HCT116 (cell line): ENCODE measurements at regions not wholly inside any gene's neighbourhood (a gene's known extent, or its start where the extent isn't known, plus 50 kb on each side); places are given as distances from the start of the nearest gene placed in this dataset.

Experiments used
- ATAC-seq: fragments of 200-7000 bp; cut with Tn5 transposase; 2 replicates; pipeline ENCODE4 v1.9.1; 2020; ENCODE audit warnings: mild to moderate bottlenecking, moderate library complexity
- BruUV-seq: library from RNA; stranded (reverse); fragments of 400-500 nt; replicated peaks from 2 replicates; lab custom pipeline; 2021; lab: Mats Ljungman, UMichigan
- CTCF ChIA-PET: fragments of 300-600 bp; sonication (Branson Sonifier 250); formaldehyde crosslinking; loops from one replicate; lab custom pipeline; 2021; ENCODE audit warnings: antibody characterized with exemption; lab: Charles Lee
- POLR2A ChIA-PET: fragments of 300-600, 350-600 bp; sonication (Branson Sonifier 250); formaldehyde crosslinking; loops from one replicate; lab custom pipeline; 2021; ENCODE audit warnings: antibody characterized with exemption; lab: Charles Lee
- RAD21 ChIA-PET, 2 experiments: fragments of 300-600 bp; sonication (Branson Sonifier 250); formaldehyde crosslinking; loops; one replicate each; lab custom pipeline; 2023; ENCODE audit warnings: low total read pairs in 2 of 2; ENCODE audit not compliant: uncharacterized antibody in 2 of 2, unreplicated experiment in 2 of 2, low non-redundant PET in 1 of 2; lab: Charles Lee
- DNase-seq: peaks from one replicate; pipeline ENCODE4 v3.0.0-alpha.2; 2010; ENCODE audit warnings: low read depth, low spot score
- H2AFZ ChIP-seq: fragments of 200-600 bp; shearing (Covaris generic), sonication (generic); 2 replicates; pipeline ENCODE4 v1.6.1; 2017; ENCODE audit warnings: low read depth, mixed run types, mixed read lengths, antibody characterized with exemption, low read length; ENCODE audit not compliant: poor library complexity, severe bottlenecking
- H3K27ac ChIP-seq: 2 replicates; pipeline ENCODE4 v1.5.1; 2012; ENCODE audit warnings: low read depth, low read length
- H3K27me3 ChIP-seq: fragments of 200-600 bp; sonication (generic); 2 replicates; pipeline ENCODE4 v1.6.1; 2016; ENCODE audit warnings: mixed run types, low read length, mixed read lengths; ENCODE audit not compliant: insufficient read depth
- H3K36me3 ChIP-seq, 2 experiments: fragments of 200-500 bp in 1 of 2; fragments of 200-600 bp in 1 of 2; sonication (Bioruptor generic) in 1 of 2; sonication (generic) in 1 of 2; 2 replicates each; pipeline versions ENCODE4 v1.5.1 to v1.6.1; 2014 to 2016; ENCODE audit warnings: low read length in 2 of 2, inconsistent platforms in 1 of 2, mixed read lengths in 1 of 2, mixed run types in 1 of 2; ENCODE audit not compliant: insufficient read depth in 2 of 2, control insufficient read depth in 1 of 2
- H3K4me1 ChIP-seq, 2 experiments: fragments of 200-600 bp in 1 of 2; sonication (generic) in 1 of 2; 2 replicates each; pipeline versions ENCODE4 v1.5.1 to v1.6.1; 2012 to 2017; ENCODE audit warnings: low read length in 2 of 2, inconsistent platforms in 1 of 2, mild to moderate bottlenecking in 1 of 2, mixed read lengths in 1 of 2, mixed run types in 1 of 2, moderate library complexity in 1 of 2; ENCODE audit not compliant: insufficient read depth in 2 of 2, control insufficient read depth in 1 of 2
- H3K4me2 ChIP-seq: fragments of 200-600 bp; sonication (generic); 2 replicates; pipeline ENCODE4 v1.6.1; 2017; ENCODE audit warnings: mixed run types, low read length, mixed read lengths
- H3K4me3 ChIP-seq, 2 experiments: fragments of 200-600 bp in 1 of 2; sonication (generic) in 1 of 2; replicated peaks in 1 of 2; 2 replicates each; pipeline ENCODE4 v1.5.1; 2011 to 2016; ENCODE audit warnings: low read length in 2 of 2, control low read depth in 1 of 2, low read depth in 1 of 2, mild to moderate bottlenecking in 1 of 2, mixed read lengths in 1 of 2, mixed run types in 1 of 2
- H3K79me2 ChIP-seq: fragments of 200-600 bp; sonication (generic); 2 replicates; pipeline ENCODE4 v1.6.1; 2017; ENCODE audit warnings: mild to moderate bottlenecking, mixed run types, low read length, moderate library complexity, mixed read lengths; ENCODE audit not compliant: insufficient read depth
- H3K9ac ChIP-seq: fragments of 200-600 bp; sonication (generic); 2 replicates; pipeline ENCODE4 v1.6.1; 2016; ENCODE audit warnings: low read length, mixed read lengths
- H3K9me2 ChIP-seq: fragments of 200-600 bp; sonication (generic), shearing (Covaris generic); 2 replicates; pipeline ENCODE4 v1.6.1; 2017; ENCODE audit warnings: mixed run types, mild to moderate bottlenecking, moderate library complexity; ENCODE audit not compliant: insufficient read depth
- H3K9me3 ChIP-seq, 2 experiments: fragments of 200-500 bp in 1 of 2; fragments of 200-600 bp in 1 of 2; sonication (Bioruptor generic) in 1 of 2; sonication (generic) in 1 of 2; 2 replicates each; pipeline ENCODE4 v1.6.1; 2014 to 2017; ENCODE audit warnings: low read length in 2 of 2, mixed read lengths in 2 of 2, inconsistent platforms in 1 of 2, low read depth in 1 of 2, mild to moderate bottlenecking in 1 of 2, mixed run types in 1 of 2, moderate library complexity in 1 of 2; ENCODE audit not compliant: control insufficient read depth in 1 of 2, insufficient read depth in 1 of 2
- H4K20me1 ChIP-seq: fragments of 200-600 bp; sonication (generic), shearing (Covaris generic); 2 replicates; pipeline ENCODE4 v1.6.1; 2017; ENCODE audit warnings: mixed run types, mild to moderate bottlenecking, moderate library complexity; ENCODE audit not compliant: insufficient read depth
- ATF3 ChIP-seq: IDR thresholded peaks from 2 replicates; pipeline ENCODE4 v1.6.1; 2012
- CEBPB ChIP-seq: IDR thresholded peaks from 2 replicates; pipeline ENCODE4 v1.6.1; 2012; ENCODE audit warnings: low read depth
- CTCF ChIP-seq, 3 experiments: fragments of 200-600 bp in 1 of 3; sonication (generic) in 1 of 3; IDR thresholded peaks in 2 of 3; conservative IDR thresholded peaks in 1 of 3; 2 replicates each; pipeline ENCODE4 v1.5.1; 2012 to 2017; ENCODE audit warnings: low read depth in 2 of 3, low read length in 2 of 3, antibody characterized with exemption in 1 of 3, borderline replicate concordance in 1 of 3, control low read depth in 1 of 3, mild to moderate bottlenecking in 1 of 3, mixed read lengths in 1 of 3, mixed run types in 1 of 3, moderate library complexity in 1 of 3; ENCODE audit not compliant: insufficient read depth in 1 of 3
- ELF1 ChIP-seq: IDR thresholded peaks from 2 replicates; pipeline ENCODE4 v1.6.1; 2012; ENCODE audit warnings: low read depth, borderline replicate concordance
- EZH2 ChIP-seq: fragments of 200-600 bp; sonication (generic); IDR thresholded peaks from 2 replicates; pipeline ENCODE4 v1.6.1; 2017; ENCODE audit warnings: antibody characterized with exemption, mixed run types
- FOSL1 ChIP-seq: IDR thresholded peaks from 2 replicates; pipeline ENCODE4 v1.6.1; 2012; ENCODE audit warnings: low read depth
- JUND ChIP-seq: IDR thresholded peaks from 2 replicates; pipeline ENCODE4 v1.6.1; 2012
- MAX ChIP-seq: IDR thresholded peaks from 2 replicates; pipeline ENCODE4 v1.6.1; 2012
- POLR2A ChIP-seq: IDR thresholded peaks from 2 replicates; pipeline ENCODE4 v1.7.0; 2011; ENCODE audit warnings: borderline replicate concordance; ENCODE audit not compliant: insufficient read depth, insufficient read length; ENCODE audit errors: extremely low read depth
- POLR2AphosphoS5 ChIP-seq: IDR thresholded peaks from 2 replicates; pipeline ENCODE4 v1.6.1; 2011; ENCODE audit warnings: mild to moderate bottlenecking, low read depth, low read length, moderate library complexity
- RAD21 ChIP-seq: IDR thresholded peaks from 2 replicates; pipeline ENCODE4 v1.6.1; 2012; ENCODE audit warnings: low read depth, mild to moderate bottlenecking
- REST ChIP-seq: IDR thresholded peaks from 2 replicates; pipeline ENCODE4 v1.6.1; 2012; ENCODE audit warnings: low read depth
- SP1 ChIP-seq: IDR thresholded peaks from 2 replicates; pipeline ENCODE4 v1.6.1; 2012; ENCODE audit warnings: low read depth
- SRF ChIP-seq: IDR thresholded peaks from 2 replicates; pipeline ENCODE4 v1.6.1; 2012; ENCODE audit warnings: low read depth
- TCF7L2 ChIP-seq: IDR thresholded peaks from 2 replicates; pipeline ENCODE4 v1.7.0; 2011; ENCODE audit warnings: borderline replicate concordance, inconsistent platforms; ENCODE audit not compliant: insufficient read depth, insufficient read length; ENCODE audit errors: extremely low read depth
- YY1 ChIP-seq: IDR thresholded peaks from 2 replicates; pipeline ENCODE4 v1.6.1; 2011; ENCODE audit warnings: low read length, low read depth, moderate library complexity, mild to moderate bottlenecking; ENCODE audit not compliant: insufficient replicate concordance; ENCODE audit errors: extremely low read depth
- ZBTB33 ChIP-seq: IDR thresholded peaks from 2 replicates; pipeline ENCODE4 v1.6.1; 2011; ENCODE audit warnings: mild to moderate bottlenecking, low read length, moderate library complexity; ENCODE audit not compliant: insufficient replicate concordance; ENCODE audit errors: extremely low read depth
- ZNF274 ChIP-seq: fragments of 200-500 bp; sonication (Bioruptor generic); IDR thresholded peaks from 2 replicates; pipeline ENCODE4 v1.6.1; 2014; ENCODE audit warnings: mild to moderate bottlenecking, low read depth, low read length, inconsistent platforms
- intact Hi-C: fragments of 100-400 bp; cut with micrococcal nuclease; formaldehyde crosslinking; loops from 2 replicates; pipeline ENCODE4 v1.10.0; 2022

GRCh38 chr7:136526408-136527105 lies 341.9 kb upstream of the CHRM2 start:
- RAD21 ChIA-PET = no interaction called here
- ATAC-seq = no peak

More at GRCh38 chr7:136526408-136527105, 341.9 kb upstream of the CHRM2 start:
- POLR2A ChIA-PET = no interaction called here
- no peak overlapping the region for H3K27ac ChIP-seq
- no peaks in the 10 kb centered on the region for H3K4me1 ChIP-seq
- no peaks in the 10 kb centered on the region for H3K9me2 ChIP-seq
- no peaks in the 10 kb centered on the region for H3K79me2 ChIP-seq
- no peaks in the 10 kb centered on the region for H3K36me3 ChIP-seq
- H3K4me3 ChIP-seq = no peak overlapping the region
- no peaks in the 10 kb centered on the region for H4K20me1 ChIP-seq
- DNase-seq = no peak
- H3K9me3 ChIP-seq = peaks cover 3 to 6% of the 10 kb centered on the region in 2 experiments; a peak in 2 of 4 replicates
- H2AFZ ChIP-seq = no peak overlapping the region
- TF ChIP-seq TCF7L2 (no peak), RAD21 (no peak), ATF3 (no peak), EZH2 (no peak), POLR2AphosphoS5 (no peak), REST (no peak), ELF1 (no peak), YY1 (no peak), MAX (no peak), CEBPB (no peak), FOSL1 (no peak), JUND (no peak), SRF (no peak), CTCF (IDR thresholded peaks at IDR 0.05 in 2 of 3, conservative IDR thresholded peaks at IDR 0.05 in 1 of 3; ENCODE audit: borderline replicate concordance in 1 of 3, insufficient read depth in 1 of 3, low read depth in 2 of 3, low read length in 2 of 3) (no peak), ZNF274 (no peak), POLR2A (no peak), ZBTB33 (no peak), SP1 (no peak)
- CTCF ChIA-PET = no interaction called here
- H3K4me2 ChIP-seq = no peak overlapping the region
- no TSS peak for BruUV-seq
- no peaks in the 10 kb centered on the region for H3K27me3 ChIP-seq
- intact Hi-C loops = no loop called here
- no peak overlapping the region for H3K9ac ChIP-seq
